ENCODE measurements at regions not wholly inside any gene's neighbourhood (a gene's known extent, or its start where the extent isn't known, plus 50 kb on each side); places are given as distances from the start of the nearest gene placed in this dataset. TPM values are rescaled to one million over a fixed set of nuclear protein-coding genes. Genes with fewer than 3 reads are reported as not detected.

- no peak for DNase-seq
Observed at GRCh38 chr15:98561169-98561941, 87.0 kb upstream of the IGF1R start.

DNA sequence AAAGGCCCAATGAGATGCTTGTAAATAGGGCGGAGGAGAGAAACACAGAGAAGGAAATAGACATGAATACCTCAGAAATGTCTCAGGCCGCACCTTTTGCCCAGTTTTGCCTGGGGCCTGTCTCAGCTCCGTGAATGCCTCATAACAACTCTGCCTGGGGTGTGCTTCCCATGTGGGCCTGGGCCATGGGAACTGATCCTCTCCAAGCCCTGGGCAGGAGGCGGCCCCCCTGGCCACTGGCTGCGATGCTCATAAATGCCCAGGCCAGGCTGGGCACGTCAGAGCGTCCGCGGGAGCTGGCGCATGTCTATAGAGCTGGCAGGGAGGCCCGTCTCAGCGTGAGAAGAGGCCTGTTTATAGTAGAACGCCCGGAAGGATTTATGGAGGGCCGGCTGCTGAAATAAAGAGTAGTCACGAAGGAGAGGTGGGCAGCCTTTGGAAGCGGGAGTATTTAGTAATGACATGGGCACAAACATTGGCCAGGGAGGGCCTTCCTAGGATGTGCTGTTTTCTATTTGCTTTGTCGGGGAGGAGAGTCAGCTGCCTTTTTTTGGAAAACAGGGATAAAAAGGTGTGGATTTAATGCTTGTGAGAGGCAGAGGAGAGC is 85.9 kb upstream of the IGF1R start:
- DNase-seq = no peak

DNA sequence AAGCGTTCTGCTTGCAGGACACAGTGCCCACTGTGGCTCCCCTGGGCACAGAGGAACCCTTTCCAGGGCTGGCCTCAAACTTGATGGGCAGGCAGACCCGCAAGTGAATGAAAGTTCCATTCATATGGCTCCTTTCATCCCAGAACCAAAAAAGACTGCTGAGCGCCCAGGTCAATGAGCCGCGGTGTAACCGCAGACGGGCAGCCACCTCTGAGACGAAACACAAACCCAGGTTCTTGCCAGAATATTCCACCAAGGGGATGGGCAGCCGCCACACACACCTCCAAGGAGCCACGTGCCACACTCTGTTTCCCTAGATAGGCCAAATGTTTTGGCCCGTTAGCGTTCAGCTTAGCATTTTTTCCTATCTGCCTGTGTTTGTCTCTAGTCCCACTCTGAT is 82.8 kb upstream of the IGF1R start:
- DNase-seq = no peak

DNA sequence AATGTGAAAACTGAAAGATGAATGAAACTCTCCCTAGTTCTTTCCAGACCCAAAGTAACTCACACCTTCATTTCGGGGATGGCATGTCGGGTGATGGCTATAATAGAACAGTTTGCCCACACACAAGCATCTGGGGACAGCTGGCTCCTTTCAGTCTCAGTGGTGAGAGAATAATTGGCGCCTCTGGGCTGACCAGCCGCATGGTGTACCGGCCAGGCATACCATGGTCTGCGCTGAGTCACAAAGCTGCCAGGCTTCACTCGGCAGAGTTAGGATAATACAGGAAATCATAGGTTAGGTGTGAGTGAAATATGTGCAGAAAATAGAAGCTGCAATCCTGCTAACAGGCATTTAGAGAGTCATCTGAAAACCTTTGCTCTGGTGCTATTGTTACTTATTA is 80.4 kb upstream of the IGF1R start:
- DNase-seq = no peak

DNA sequence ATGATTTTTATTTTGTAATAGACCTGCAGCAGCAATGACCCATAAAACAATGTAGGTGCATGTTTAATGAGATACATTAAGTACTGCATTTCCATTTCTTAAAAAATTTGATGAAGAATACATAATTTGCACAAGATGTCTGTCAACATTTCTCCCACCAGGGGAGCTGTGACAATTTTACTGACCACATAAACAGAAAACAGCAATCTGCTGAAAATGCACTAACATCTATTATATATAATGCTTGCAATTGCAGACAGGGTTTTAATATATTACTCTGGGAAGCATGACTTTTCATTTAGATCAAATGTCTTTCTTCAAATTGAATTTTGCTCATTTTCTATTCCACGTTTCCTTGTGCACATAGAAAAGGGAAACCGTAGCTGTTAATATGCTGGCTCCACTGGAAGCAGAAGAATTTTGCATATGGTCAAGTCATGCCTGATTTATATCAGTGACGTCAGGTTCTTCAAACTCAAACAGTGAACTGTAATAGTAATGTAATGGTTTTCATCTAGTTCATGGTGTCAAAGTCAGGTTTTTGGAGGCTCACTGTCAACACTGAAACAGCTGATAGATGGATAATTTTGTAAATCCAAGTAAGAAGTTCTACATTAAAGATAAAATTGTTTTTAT is 79.8 kb upstream of the IGF1R start:
- DNase-seq = no peak

- no peak for DNase-seq
Observed at GRCh38 chr15:98570119-98570518, 78.2 kb upstream of the IGF1R start.

DNA sequence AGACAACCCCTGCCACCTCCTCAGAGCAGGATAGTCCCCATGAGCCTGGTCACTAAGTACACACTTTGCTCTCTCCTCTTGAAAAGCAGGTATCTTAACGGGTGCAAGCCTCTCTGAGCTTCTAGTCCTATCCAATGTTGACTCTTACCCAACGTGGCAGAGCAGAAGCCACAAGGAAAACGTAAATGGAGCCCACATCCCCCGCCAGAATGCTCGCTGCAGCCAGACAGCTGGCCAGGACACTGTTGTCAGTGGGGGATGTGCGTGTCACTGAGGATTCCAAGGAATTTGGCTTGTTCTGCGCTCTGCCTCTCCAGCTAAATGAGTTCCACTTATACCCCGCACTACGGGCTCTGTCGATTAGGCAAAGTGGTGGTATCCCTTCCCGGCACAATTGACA is 67.8 kb upstream of the IGF1R start:
- DNase-seq = peak; percentile 69

DNA sequence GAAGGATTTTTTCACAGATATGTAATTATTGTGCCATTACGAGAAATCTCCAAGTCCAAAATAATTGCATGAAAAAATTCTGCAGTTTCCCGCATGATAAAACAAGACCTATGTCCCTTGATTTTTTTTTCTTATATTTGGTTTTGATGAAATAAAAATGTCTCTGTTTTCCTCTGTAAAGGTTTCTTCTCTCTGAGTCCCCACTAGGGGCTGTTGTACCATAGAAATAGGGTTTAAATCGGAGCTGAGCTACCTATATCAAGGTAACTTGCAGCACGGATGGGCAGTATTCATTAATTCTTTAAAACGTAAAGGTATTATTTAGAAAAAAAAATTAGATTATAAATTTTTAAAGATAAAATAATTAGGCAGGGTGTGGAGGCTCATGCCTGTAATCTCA is 66.6 kb upstream of the IGF1R start:
- DNase-seq = no peak

DNA sequence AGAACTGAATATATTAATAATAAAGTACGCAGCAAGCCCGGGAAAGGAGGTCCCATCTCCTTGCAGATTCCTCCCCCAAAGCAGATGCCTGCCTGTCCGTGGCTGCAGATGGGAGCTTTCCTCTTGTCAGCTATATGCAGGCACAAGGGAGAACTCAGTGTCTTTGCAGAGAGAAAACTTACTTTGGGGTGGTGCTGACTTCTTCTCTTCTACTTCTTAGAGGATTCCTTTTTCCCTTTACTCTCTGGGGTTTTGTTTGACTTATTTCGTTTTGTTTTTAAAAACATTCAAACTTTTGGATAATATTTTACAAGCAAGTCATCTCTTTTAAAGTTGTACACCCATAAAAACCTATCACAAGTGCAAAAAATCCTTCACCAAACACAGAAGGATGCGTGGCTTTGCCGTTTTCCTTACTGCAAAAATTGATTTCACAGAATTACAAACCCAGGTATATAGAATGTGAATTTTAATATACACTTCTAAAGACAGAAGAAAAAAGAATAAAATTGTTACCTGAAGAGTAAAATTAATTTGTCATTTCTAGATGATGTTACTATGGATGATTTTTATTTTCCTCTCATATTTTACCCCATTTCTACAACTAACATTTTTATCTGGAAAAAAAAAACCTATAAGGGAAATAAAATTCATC is 65.3 kb upstream of the IGF1R start:
- DNase-seq = no peak

DNA sequence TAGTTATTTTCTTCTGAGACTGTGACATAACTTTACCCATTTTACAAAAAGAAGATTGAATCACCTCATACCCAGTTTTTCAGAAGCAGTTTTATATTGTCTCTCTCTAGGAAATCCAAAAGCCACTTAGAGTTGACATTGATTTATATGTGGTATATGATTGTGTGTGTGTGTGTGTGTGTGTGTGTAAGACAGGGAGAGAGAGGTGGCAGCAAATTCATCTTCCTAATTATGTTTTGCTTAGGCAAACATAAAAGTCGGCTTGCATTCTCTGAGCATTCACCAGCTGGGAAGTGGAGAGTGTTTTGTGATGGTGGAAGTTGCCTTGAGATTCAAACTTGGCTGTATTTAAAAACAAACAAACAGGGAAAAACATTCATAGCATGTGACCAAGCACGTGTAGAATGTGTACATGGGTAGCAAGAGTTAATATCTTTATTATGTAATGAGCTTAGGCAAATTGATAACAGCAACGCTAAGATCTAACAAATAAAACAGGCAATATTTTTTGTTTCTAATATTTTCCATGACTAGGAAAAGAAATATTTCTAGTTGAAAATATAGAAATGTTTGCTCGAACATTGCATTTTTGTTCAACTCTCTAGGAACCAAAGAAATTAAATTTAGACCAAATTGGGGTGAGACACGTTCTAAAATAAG is 64.4 kb upstream of the IGF1R start:
- no peak for DNase-seq

DNA sequence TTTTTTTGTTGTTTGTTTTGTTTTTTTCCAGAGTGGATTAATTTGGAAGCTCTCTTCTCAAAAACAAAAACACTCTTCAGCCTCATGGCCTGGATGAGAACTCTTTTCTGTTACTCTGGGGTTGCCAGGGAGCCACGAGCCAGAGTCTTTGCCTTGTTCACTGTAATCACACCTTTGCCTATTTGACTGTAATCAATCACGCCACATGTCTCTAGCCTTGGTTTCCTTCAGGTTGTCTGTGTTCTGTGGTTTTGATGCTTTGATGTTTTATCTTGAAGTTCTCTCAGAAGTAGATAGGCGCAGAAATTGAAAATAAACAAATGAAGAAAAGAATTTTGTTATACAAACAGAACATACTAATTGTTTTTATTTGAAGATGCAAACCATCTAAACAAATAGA is 62.3 kb upstream of the IGF1R start:
- no peak for DNase-seq

- no peak for DNase-seq
Observed at GRCh38 chr15:98592136-98592535, 56.2 kb upstream of the IGF1R start.

GRCh38 chr15:98596131-98596530 is 52.2 kb upstream of the IGF1R start:
- no peak for DNase-seq

GRCh38 chr15:98596885-98597392 is 51.4 kb upstream of the IGF1R start:
- peak; percentile 34 for DNase-seq

DNA sequence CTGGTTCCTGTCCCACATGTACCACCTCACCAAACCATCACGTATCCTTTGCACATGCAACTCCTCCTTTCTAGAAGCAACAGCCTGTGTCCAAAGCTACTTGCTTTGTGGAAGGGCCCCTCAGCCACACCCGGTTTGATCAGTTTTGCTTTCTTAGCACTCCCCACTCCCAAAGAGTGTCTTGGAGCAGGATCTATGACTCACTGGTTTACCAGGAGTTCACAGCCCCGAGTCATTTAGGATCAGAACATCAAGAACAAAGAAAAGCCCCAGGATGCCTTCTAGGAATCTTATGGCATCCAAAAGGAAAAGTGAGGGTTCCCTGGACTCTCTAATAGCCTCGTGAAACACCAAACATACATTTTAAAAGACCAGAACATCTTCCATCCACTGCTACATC is 50.7 kb upstream of the IGF1R start:
- no peak for DNase-seq

Small RNA genes lying in the stretch of these regions (small RNA-seq; reads per million reads assigned to genes)
- gene AC022523.2 (ENCODE audit: low replicate concordance) = not detected
- gene RF00026 (ENCODE audit: low replicate concordance) = not detected
- not detected for gene RNU6-1186P (ENCODE audit: low replicate concordance)

Data from tongue (tissue), 2 donors.